ENCODE measurements at regions not wholly inside any gene's neighbourhood (a gene's known extent, or its start where the extent isn't known, plus 50 kb on each side); places are given as distances from the start of the nearest gene placed in this dataset.

DNA sequence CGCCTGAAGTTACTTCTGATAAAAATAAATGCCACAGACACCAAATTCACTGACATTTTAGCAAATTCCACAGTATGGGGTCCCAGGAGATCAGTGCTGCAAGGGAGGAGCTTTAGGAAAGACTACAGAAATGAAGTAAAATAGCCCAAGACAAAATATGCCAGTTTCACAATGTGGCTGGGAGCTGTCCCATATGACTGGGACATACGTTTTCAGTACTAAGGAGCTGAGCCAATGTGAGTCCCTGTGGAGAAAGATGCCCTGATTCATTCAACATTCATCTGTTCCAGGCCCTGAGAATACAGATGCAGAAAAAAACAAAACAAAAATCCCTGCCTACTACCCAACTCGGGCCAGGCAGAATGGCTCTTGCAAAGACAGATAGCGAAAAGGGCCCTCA lies 63.4 kb upstream of the FAM174B start:
- TF ChIP-seq CTCF (IDR thresholded peaks at IDR 0.05 in 4 of 5, conservative IDR thresholded peaks at IDR 0.05 in 1 of 5) (no peak), POLR2A (IDR thresholded peaks at IDR 0.05) (no peak)

All from gastrocnemius medialis (tissue), 4 donors.